HG03521 (cell line): ENCODE measurements at regions not wholly inside any gene's neighbourhood (a gene's known extent, or its start where the extent isn't known, plus 50 kb on each side); places are given as distances from the start of the nearest gene placed in this dataset.

Experiments
- ATAC-seq: cut with Tn5 transposase; IDR thresholded peaks from one replicate; pipeline ENCODE4 v1.9.1; 2021; ENCODE audit warnings: mild to moderate bottlenecking, moderate library complexity; ENCODE audit not compliant: unreplicated experiment

DNA sequence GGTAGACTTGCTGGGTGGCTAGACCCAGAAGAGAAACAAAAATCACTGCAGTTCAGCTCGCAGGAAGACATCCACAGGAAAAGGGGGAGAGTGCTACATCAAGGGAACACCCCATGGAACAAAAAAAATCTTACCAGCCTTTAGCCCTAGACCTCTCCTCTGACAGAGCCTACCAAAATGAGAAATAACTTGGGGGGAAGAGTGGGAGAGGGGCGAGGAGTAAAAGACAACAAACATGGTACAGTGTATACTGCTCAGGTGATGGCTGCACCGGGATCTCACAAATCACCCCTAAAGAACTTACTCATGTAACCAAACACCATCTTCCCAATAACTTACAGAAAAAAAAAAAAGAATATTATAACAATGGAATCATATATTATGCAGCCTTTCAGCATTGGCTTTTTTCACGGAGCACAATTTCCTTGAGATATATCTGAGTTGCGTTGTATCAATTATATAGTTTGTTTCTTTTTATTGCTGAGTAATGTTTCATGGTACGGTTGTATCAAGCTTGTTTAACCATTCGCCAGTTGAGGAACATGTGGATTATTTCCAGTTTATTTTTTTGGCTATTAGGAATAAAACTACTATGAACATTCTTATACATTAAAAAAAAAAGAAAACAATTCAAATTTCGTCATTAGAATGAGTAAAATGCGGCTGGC is 90.9 kb downstream of the ZNF280B start:
- no peak for ATAC-seq

DNA sequence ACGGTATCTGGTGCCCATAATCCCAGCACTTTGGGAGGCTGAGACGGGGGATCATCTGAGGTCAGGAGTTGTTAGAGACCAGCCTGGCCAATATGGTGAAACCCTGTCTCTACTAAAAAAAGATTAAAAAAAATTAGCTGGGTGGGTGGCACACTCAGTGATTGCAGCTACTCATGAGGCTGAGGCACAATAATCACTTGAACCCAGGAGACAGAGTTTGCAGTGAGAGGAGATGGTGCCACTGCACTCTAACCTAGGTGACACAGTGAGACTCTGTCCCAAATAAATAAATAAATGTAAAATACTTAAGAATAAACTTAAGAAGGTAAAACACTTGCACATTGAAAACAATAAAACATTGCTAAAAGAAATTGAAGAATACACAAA is 90.4 kb downstream of the ZNF280B start:
- no peak for ATAC-seq

DNA sequence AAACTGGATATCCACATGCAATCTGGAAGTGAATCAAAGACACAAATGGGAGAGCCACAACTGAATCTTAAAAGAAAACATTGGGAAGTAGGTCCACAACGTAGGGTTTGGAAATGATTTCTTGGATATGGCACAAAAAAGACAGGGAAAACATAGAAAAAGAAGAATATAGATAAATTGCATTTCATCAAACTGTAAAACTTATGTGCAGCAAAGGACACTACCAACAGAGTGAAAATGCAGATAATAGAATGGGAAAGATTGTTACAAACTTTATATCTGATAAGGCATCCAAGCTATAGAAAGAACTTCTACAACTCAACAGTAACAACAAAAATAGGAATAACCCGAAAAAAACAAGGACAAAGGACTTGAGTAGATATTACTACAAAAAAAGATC is 89.6 kb downstream of the ZNF280B start:
- no peak for ATAC-seq

DNA sequence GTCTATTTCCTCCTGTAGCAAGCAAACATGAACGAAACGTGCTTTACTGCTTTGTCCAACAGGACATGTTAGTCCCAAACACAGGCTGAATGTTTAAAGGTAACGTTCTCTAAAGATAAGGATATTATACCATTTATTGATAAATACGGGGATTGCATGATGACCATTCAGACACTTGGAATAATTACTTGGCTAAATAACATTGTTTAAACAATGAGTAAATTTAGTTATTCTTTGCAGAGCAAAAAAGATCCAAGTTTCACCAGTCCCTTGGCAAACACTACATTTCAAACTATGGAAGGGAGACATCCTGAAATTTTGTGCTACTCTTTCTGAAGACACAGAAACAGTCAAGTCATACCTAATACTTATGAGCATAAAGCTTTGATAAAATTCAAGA is 88.0 kb downstream of the ZNF280B start:
- ATAC-seq, result no peak

DNA sequence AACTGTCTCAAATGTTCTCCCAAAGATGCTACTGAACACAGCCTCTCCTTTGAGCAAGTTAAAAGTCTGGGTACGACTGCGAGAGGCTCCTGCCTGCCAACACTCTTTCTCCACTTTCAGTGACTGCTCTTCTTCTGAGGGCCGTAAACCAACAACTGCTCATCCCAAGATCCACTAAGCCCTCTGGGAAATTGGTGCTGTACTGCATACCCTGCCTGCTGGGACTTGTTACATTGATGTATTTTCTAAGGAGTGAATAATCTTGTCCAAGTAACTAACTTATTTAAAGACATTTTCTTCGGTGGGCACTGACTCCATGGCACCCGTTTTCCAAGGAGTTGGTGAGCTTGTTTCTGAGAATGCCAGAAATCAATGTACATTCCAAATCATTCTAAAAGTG is 87.2 kb downstream of the ZNF280B start:
- ATAC-seq, result no peak

DNA sequence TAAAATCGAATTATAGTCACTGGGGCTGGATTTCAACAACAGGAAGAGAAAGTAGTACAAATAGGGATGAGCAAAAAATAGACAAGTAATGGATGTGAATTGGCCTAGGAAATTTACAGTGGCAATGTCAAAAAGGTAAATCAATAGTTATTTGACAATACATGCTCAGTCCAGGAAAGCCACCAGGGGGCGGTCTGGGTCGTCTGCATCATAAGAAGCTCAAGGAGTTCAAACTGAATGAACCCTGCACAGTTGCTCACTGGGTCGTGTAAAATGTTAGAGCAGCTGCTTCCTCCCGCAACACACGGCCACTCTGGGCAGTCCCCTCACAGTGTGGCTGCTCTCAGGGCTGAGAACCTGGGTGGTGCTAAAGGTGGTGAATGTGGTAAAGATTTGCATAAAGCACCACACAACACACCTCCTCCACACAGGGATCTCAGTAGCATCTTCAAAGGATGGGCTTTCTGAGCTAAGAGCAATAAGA is 85.9 kb downstream of the ZNF280B start:
- ATAC-seq, result peak; percentile 90

DNA sequence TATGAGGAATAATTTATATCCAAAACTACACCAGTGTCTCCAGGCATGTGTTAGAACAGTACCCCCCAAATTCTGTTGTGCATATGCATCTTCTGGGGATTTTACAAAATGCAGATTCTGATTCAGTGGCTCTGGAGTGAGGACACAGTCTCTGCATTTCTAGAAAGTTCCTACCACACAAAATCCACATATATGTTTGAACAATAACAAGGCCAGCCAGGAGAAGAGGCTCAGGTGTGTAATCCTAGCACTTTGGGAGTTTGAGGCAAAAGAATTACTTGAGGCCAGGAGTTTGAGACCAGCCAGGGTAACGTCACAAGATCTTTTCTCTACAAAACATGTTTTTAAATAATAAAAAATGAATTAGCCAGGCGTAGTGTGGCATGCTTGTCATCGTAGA is 84.9 kb downstream of the ZNF280B start:
- no peak for ATAC-seq

DNA sequence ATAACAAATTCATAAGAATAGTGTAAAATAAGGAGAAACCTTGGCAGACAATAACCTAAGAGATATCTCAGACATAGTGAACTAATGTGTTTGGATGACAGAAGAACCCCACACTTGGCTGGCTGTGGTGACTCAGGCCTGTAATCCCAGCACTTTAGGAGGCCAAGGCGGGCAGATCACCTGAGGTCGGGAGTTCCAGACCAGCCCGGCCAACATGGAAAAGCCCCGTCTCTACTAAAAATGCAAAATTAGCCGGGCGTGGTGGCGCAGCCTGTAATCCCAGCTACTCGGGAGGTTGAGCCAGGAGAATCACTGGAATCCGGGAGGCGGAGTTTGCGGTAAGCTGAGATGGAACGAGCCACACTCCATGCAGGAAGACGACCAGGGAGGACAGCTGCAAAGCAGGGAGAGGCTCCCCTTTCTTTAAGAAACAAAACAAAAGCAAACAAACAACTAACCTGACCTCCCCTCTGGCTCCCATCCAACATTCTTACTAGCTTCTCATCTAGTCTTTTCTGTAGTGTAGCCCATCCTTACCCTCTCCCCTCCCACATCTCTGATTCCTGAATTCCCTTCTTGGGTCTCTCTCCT is 84.2 kb downstream of the ZNF280B start:
- ATAC-seq, result no peak

DNA sequence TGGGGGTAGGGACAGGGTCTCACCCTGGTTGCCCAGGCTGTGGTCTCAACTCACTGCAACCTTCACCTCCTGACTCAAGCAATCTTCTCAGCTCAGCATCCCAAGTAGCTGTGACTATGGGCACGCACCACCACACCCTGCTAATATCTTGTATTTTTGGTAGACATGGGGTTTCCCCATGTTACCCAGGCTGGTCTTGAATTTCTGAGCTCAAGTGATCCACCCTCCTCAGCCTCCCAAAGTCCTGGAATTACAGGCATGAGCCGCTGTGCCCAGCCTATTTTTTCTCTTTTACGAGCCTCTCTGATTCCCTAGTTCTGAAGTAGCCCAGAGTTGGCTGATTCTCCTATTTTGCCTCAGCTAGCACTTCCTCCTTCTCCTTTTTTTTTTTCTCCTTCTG is 83.6 kb downstream of the ZNF280B start:
- ATAC-seq, result no peak

DNA sequence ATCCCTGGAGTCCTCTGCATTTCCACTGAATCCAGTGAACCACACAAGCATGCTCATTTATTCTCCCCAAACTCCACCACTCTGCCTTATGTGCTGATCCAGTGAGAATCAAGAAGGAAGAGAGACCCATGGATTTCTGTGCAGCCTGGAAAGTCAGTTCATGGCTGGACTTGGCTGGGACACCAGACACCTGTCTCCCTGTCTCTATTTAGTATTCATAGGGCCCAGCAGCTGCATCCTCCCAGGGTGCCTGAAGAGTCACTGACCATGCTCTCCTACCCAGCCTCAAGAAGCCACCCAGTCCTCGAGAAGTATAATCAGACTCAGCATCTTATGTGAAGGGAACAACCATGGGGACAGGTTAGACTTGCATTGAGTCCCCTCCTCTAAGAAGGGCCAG is 83.2 kb downstream of the ZNF280B start:
- ATAC-seq, result no peak

DNA sequence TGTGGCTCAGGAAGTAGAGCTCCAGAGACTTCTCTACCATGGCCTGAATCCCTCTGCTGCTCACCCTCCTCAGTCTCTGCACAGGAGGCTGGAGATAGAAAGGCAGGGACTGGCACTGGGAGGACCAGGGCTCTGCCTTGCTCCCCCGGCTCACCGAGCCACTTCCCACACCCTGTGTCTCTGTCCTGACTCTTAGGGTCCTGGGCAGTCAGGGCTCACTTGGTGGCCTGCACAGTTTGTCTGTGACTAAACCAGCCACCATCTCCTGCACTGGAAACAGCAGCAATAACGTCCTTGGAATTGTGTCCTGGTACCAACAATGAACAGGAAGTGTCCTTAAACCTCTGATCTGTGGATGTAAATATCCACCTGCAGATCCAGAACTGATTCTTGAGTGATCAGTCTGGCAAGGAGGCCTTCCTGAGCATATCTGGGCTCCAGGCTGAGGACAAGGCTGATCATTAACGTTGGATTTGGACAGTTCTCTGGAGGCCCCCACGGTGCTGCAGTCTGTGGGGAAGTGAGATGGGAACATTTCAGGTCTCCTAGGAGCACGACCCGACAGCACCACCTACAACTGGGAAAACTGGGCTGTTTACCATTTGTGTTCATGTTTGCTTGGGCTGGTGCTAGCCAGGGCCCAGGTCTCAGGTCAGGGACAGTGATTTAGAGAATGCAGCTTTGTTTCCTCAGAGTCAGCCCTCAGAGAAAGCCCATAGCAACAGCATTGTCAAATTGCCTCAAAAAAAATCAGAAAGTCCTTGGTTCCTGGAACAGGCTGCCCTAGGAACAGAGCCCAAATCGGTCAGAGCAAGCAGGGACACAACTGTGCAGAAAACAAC is 82.5 kb downstream of the ZNF280B start:
- no peak for ATAC-seq

DNA sequence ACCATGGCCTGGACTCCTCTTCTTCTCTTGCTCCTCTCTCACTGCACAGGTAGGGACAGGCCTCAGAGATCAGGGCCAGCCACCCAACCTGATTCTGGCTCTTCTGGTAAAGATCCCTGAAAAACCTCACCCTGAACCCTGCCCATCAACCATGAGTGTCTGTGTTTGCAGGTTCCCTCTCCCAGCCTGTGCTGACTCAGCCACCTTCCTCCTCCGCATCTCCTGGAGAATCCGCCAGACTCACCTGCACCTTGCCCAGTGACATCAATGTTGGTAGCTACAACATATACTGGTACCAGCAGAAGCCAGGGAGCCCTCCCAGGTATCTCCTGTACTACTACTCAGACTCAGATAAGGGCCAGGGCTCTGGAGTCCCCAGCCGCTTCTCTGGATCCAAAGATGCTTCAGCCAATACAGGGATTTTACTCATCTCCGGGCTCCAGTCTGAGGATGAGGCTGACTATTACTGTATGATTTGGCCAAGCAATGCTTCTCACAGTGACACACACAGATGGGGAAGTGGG is 80.9 kb downstream of the ZNF280B start:
- ATAC-seq, result no peak

DNA sequence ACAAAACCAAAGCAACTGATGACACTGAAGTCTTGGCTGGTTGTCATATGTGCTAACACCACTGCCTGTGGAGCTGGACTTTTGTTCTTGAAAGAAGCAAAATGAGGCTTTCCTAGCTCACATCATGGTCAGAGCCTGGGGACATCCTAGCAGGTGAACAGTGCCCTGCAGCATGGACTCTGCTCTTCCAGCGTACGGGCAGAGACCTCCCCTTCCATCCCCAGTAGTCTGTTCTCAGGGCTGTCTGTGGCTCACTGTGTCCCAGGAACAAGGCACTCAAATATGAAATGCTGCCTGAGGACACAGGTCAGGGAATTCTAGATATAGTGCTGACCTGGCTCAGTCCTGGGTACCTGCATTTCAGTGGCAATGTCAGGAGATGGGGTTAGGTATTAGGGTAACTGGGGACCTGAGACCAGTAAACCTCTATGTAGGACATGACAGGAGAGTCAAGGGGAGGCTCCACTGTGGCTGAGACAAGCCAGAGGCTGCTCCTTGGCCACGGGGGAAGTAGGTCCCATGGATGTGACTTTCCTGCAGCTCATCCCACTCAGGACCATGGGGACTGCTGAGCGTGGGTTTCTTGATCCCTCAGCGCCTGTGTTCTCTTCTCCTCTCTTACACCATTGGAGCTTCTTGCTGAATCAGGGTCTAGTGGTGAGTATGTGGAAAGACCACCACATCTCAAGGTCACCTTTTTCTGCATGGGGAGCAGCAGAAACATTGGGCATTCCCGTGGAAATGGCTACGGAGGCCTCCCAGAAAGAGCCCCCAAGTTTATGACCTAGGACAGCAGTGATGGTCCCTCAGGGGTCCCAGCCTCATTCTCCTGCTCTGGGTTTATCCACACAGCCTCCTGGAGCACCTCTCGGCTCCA is 80.1 kb downstream of the ZNF280B start:
- no peak for ATAC-seq

DNA sequence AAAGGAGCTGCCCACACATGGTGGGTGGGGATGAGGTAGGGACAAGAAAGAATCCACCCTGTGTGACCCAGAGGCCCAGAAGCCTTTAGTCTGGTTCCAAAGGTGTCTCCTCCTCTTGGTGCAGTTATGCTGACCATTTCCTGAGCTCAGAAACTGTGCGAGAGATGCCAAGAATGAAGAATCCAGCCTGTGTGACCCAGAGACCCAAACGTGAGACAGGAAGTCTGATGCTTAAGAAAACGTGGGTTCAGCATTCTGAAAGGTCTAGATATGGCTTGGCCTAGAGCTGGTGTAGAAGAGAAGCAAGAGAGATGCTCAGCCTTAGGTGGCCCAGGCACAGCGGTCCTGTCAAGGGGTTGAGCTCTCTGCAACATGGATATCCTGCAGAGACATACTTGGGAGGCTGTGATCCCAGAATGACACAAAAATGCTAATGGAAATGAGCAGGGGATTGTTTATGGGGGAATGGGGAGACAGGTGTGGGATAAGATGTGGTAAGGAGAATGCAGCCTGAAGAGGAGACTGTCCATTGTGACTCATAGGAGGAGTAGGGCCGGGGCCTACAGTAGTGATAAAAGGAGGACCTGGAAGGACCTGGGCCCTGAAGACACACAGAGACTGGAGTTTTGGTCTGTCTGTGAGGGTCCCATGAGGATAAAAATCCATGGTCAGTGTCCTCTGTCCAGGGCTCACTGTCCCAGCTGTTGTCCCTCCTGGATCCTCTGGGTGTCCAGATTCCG is 79.0 kb downstream of the ZNF280B start:
- no peak for ATAC-seq

DNA sequence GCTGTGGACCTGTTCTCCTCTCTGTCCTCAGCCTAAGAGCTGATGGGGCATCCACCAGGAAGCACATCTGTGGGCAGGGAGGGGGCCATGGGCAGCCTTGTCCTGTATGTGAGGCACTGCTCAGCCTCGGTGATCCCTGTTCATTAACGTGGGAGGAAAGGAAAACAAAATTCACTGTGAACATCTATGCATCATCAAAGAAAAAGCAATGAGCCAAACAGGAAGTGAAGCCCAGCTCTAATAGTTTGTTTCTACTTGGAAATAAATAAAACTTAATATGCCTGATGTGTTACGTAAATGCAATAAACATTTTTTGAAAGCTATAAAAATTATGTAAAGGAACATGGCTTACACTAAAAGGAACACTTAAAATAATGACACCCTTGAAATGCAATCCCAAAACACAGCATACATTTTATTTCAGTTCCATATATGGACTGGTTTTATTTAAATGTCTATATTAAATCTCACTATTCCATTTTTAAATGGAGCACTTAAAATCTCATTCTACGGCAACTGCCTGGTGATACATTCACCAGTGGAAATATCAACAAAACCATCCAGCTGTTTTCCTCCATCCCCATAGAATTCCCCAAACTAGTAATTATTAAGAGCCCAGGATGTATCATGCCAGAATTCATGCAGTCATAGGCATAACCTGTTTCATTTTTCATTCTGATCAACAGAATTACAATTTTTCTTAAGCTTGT is 78.3 kb downstream of the ZNF280B start:
- ATAC-seq, result no peak

DNA sequence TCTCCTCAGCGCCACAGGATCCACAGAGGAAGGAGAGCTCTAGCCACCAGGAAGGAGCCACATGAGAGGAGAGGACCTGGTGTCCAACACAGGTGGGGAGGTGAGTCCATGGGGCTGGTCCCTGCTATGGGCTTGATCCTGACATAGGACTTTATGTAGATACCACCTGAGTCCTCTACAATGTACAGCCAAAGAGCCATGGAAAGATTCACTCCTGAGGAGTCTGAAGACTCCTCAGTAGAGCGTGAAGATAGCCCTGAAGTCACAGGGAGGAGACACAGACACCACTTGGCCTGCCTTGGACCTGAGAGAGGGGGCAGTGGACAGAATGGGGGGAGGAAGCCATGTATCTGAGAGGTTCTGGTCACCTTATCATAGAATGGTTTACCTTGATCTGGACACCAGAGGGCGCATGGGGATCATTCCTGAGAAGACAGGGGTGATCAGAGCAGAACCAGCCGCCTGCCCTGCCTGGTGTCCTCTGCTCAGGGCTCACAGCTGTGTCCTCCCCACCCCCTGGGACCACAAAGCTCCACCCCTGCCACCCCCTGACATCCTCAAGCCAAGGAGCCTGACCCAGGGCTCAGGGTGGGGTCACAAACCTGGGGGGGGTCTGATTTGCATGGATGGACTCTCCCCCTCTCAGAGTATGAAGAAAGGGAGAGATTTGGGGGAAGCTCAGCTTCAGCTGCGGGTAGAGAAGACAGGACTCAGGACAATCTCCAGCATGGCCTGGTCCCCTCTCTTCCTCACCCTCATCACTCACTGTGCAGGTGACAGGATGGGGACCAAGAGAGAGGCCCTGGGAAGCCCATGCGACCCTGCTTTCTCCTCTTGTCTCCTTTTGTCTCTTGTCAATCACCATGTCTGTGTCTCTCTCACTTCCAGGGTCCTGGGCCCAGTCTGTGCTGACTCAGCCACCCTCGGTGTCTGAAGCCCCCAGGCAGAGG is 77.0 kb downstream of the ZNF280B start:
- no peak for ATAC-seq

DNA sequence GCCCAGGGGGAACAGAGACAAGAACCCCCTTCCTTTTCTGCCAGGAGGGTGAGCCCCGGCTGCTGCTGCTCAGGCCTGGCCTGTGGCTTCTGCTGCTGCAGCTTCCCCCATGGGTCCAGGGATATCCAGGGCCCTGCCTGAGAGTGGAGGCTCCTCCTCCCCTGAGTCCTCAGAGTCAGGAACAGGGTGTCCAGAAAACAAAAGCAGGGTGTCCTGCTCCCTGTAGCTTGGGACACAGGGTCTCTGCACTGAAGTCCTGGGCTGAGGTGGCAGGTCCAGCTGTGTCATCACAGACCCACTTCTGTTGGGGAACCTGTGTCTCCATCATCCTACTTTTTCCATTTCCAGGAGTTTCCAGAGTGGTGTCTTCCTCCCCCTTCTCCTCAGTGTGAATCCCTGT is 76.1 kb downstream of the ZNF280B start:
- no peak for ATAC-seq

DNA sequence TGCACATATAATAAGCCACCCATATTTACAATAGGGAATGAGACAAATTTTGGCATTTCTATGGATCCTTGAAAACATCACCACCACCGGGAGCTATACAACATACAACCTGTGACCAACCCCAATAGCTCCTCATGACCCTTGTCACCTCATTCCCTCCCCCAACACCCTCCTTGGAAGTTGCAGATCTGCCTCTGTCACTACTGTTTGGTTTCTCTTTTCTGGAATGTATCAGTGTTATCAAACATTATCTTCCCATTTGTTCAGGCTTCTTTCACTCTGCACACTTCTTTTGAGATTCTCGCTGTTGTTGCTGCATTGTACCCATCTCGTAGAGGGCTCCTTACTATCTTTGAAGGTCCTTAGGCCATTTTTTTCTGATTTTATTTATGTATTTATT is 75.6 kb downstream of the ZNF280B start:
- no peak for ATAC-seq
